ENCODE measurements at regions not wholly inside any gene's neighbourhood (a gene's known extent, or its start where the extent isn't known, plus 50 kb on each side); places are given as distances from the start of the nearest gene placed in this dataset.

- DNase-seq (ENCODE audit: low spot score in 2 of 2), result no peak
- TF ChIP-seq CTCF (IDR thresholded peaks at IDR 0.05) (no peak), EP300 (IDR thresholded peaks at IDR 0.05) (no peak), POLR2A (IDR thresholded peaks at IDR 0.05) (no peak)
- Histone ChIP-seq H3K27ac (no peak overlapping the region), H3K36me3 (no peaks in the 10 kb centered on the region), H3K27me3 (no peaks in the 10 kb centered on the region), H3K9me3 (no peaks in the 10 kb centered on the region), H3K4me3 (no peak overlapping the region), H3K4me1 (no peaks in the 10 kb centered on the region)
- 70 to 80% methylated on average over 1 of the region's 1 CpG for WGBS, 2 donors
These were observed 208.8 kb upstream of the MAF start for GRCh38 chr16:79809376-79809775.

- Histone ChIP-seq H3K27ac (no peak overlapping the region), H3K4me3 (no peak overlapping the region), H3K9me3 (no peaks in the 10 kb centered on the region), H3K27me3 (no peaks in the 10 kb centered on the region), H3K4me1 (no peaks in the 10 kb centered on the region), H3K36me3 (no peaks in the 10 kb centered on the region)
- DNase-seq (ENCODE audit: low spot score in 2 of 2), result no peak
- TF ChIP-seq CTCF (IDR thresholded peaks at IDR 0.05) (no peak), EP300 (IDR thresholded peaks at IDR 0.05) (no peak), POLR2A (IDR thresholded peaks at IDR 0.05) (no peak)
- 71 to 87% methylated on average over 3 of the region's 3 CpGs for WGBS, 2 donors
These were observed 208.2 kb upstream of the MAF start for GRCh38 chr16:79808731-79809130.

- no peak for TF ChIP-seq EP300 (IDR thresholded peaks at IDR 0.05)
- no peak for TF ChIP-seq POLR2A (IDR thresholded peaks at IDR 0.05)
- TF ChIP-seq CTCF (IDR thresholded peaks at IDR 0.05), result no peak
- H3K4me3 ChIP-seq, result no peak overlapping the region
- H3K36me3 ChIP-seq, result no peaks in the 10 kb centered on the region
- no peaks in the 10 kb centered on the region for H3K4me1 ChIP-seq
- H3K27ac ChIP-seq, result no peak overlapping the region
- DNase-seq (ENCODE audit: low spot score in 2 of 2), result no peak
- no peaks in the 10 kb centered on the region for H3K27me3 ChIP-seq
- no peaks in the 10 kb centered on the region for H3K9me3 ChIP-seq
- WGBS, 2 donors, result 75 to 93% methylated on average over 4 of the region's 4 CpGs
These were observed 206.2 kb upstream of the MAF start for GRCh38 chr16:79806757-79807156.

- Histone ChIP-seq H3K27me3 (no peaks in the 10 kb centered on the region), H3K4me3 (no peak overlapping the region), H3K9me3 (no peaks in the 10 kb centered on the region), H3K27ac (no peak overlapping the region), H3K4me1 (no peaks in the 10 kb centered on the region), H3K36me3 (no peaks in the 10 kb centered on the region)
- no peak for DNase-seq (ENCODE audit: low spot score in 2 of 2)
- TF ChIP-seq POLR2A (IDR thresholded peaks at IDR 0.05) (no peak), CTCF (IDR thresholded peaks at IDR 0.05) (no peak), EP300 (IDR thresholded peaks at IDR 0.05) (no peak)
- 56 to 63% methylated on average over 2 of the region's 2 CpGs for WGBS, 2 donors
These were observed 205.1 kb upstream of the MAF start for GRCh38 chr16:79805621-79806020.

- WGBS, 2 donors, result 78 to 88% methylated on average over 5 of the region's 5 CpGs
- H3K4me3 ChIP-seq, result no peak overlapping the region
- DNase-seq (ENCODE audit: low spot score in 2 of 2), result no peak
- no peaks in the 10 kb centered on the region for H3K9me3 ChIP-seq
- no peaks in the 10 kb centered on the region for H3K4me1 ChIP-seq
- H3K27me3 ChIP-seq, result no peaks in the 10 kb centered on the region
- TF ChIP-seq CTCF (IDR thresholded peaks at IDR 0.05), result no peak
- TF ChIP-seq EP300 (IDR thresholded peaks at IDR 0.05), result no peak
- TF ChIP-seq POLR2A (IDR thresholded peaks at IDR 0.05), result no peak
- no peaks in the 10 kb centered on the region for H3K36me3 ChIP-seq
- no peak overlapping the region for H3K27ac ChIP-seq
These were observed 201.1 kb upstream of the MAF start for GRCh38 chr16:79801646-79802045.
